Lung (tissue), 11 donors: ENCODE measurements at regions not wholly inside any gene's neighbourhood (a gene's known extent, or its start where the extent isn't known, plus 50 kb on each side); places are given as distances from the start of the nearest gene placed in this dataset.

Source experiments
- ATAC-seq: fragments of 200-7000 bp; cut with Tn5 transposase; one replicate; pipeline ENCODE4 v1.9.1; 2020; ENCODE audit warnings: moderate number of reproducible peaks; ENCODE audit not compliant: insufficient read depth, low FRiP score
- DNase-seq, 3 donors: peaks; one replicate each; pipeline ENCODE4 v3.0.0-alpha.2; 2013 to 2017
- H3K27ac ChIP-seq, 2 donors: one replicate each; pipeline ENCODE4 v1.5.1; 2013; ENCODE audit warnings: mild to moderate bottlenecking in 2 of 2, moderate library complexity in 2 of 2, control low read depth in 1 of 2, inconsistent platforms in 1 of 2, low read depth in 1 of 2, low read length in 1 of 2
- H3K27me3 ChIP-seq, 3 donors: one replicate each; pipeline ENCODE4 v1.5.1; 2013; ENCODE audit warnings: low read length in 2 of 3; ENCODE audit not compliant: control insufficient read depth in 3 of 3, insufficient read depth in 3 of 3
- H3K36me3 ChIP-seq, 4 donors: one replicate each; pipeline ENCODE4 v1.5.1; 2013; ENCODE audit warnings: low read length in 4 of 4, mild to moderate bottlenecking in 1 of 4, moderate library complexity in 1 of 4; ENCODE audit not compliant: control insufficient read depth in 4 of 4, insufficient read depth in 4 of 4
- H3K4me1 ChIP-seq, 5 donors: one replicate each; pipeline ENCODE4 v1.5.1; 2013; ENCODE audit warnings: low read length in 5 of 5, mild to moderate bottlenecking in 2 of 5, moderate library complexity in 1 of 5; ENCODE audit not compliant: control insufficient read depth in 5 of 5, insufficient read depth in 5 of 5
- H3K4me3 ChIP-seq: one replicate; pipeline ENCODE4 v1.5.1; 2013; ENCODE audit warnings: mild to moderate bottlenecking, control low read depth, moderate library complexity
- H3K9ac ChIP-seq, 2 donors: one replicate each; pipeline ENCODE4 v1.5.1; 2013; ENCODE audit warnings: low read length in 2 of 2, control low read depth in 1 of 2; ENCODE audit not compliant: insufficient read depth in 1 of 2
- H3K9me3 ChIP-seq, 4 donors: one replicate each; pipeline ENCODE4 v1.5.1; 2013; ENCODE audit warnings: low read length in 3 of 4, mild to moderate bottlenecking in 1 of 4, moderate library complexity in 1 of 4; ENCODE audit not compliant: control insufficient read depth in 4 of 4, insufficient read depth in 3 of 4
- WGBS, 2 donors: extraction: QIAGEN DNeasy Blood & Tissue Kit; methylation state at CpG; one replicate each; pipeline ENCODE4 v1.1.7; 2013; 5-methylcytosine and 5-hydroxymethylcytosine counted together
- TF ChIP-seq, protein P1 (sequence below): IDR thresholded peaks from 2 replicates; pipeline ENCODE4 v1.5.1; 2012; ENCODE audit warnings: mild to moderate bottlenecking; ENCODE audit errors: control extremely low read depth, extremely low read depth
- donor health status: control.
- donor health status: control.
- donor health status: Bipolar disorder and iron deficiency.
- donor health status: healthy.
- donor health status: DM: yes; HTN: yes; CAD: no.

GRCh38 chr5:3212869-3213268 lies 382.8 kb upstream of the IRX1 start:
- DNase-seq, result no peak
- ATAC-seq, result no peak
- Histone ChIP-seq H3K4me1 (no peaks in the 10 kb centered on the region), H3K27ac (no peak overlapping the region), H3K27me3 (no peaks in the 10 kb centered on the region), H3K4me3 (no peak overlapping the region), H3K9ac (no peak overlapping the region), H3K36me3 (no peaks in the 10 kb centered on the region), H3K9me3 (peaks cover 0 to 7% (median 0%) of the 10 kb centered on the region in 4 donors)
- 86 to 92% methylated on average over 15 of the region's 15 CpGs for WGBS, 2 donors
- TF ChIP-seq, protein P1, sequence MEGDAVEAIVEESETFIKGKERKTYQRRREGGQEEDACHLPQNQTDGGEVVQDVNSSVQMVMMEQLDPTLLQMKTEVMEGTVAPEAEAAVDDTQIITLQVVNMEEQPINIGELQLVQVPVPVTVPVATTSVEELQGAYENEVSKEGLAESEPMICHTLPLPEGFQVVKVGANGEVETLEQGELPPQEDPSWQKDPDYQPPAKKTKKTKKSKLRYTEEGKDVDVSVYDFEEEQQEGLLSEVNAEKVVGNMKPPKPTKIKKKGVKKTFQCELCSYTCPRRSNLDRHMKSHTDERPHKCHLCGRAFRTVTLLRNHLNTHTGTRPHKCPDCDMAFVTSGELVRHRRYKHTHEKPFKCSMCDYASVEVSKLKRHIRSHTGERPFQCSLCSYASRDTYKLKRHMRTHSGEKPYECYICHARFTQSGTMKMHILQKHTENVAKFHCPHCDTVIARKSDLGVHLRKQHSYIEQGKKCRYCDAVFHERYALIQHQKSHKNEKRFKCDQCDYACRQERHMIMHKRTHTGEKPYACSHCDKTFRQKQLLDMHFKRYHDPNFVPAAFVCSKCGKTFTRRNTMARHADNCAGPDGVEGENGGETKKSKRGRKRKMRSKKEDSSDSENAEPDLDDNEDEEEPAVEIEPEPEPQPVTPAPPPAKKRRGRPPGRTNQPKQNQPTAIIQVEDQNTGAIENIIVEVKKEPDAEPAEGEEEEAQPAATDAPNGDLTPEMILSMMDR, result no peak

DNA sequence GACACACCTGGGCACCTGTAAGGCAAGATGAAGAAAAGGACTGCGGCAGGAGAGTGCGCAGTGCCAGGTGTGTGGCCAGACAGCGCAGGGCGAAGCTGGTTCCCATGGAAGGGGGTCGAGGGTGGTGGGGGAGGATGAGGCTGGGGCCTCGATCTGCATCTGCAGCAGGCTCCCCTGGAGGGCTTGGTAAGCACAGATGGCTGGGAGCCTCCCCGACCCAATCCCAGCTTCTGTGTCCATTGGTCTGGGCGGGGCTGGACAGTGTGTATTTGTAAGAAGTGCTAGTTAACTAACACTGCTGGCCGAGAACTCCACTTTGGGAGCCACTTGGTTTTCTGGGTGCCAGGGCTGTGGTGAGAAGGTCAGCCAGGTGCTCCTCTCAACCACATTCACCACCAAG lies 385.1 kb upstream of the IRX1 start:
- Histone ChIP-seq H3K4me1 (no peaks in the 10 kb centered on the region), H3K36me3 (no peaks in the 10 kb centered on the region), H3K9me3 (peaks cover 0 to 10% (median 0%) of the 10 kb centered on the region in 4 donors), H3K27ac (no peak overlapping the region), H3K9ac (no peak overlapping the region), H3K27me3 (no peaks in the 10 kb centered on the region), H3K4me3 (no peak overlapping the region)
- DNase-seq (no peak), ATAC-seq (no peak)
- WGBS, 2 donors, result 82 to 85% methylated on average over 8 to 9 of the region's 9 CpGs
- TF ChIP-seq, protein P1, result no peak

GRCh38 chr5:3209918-3210317 lies 385.7 kb upstream of the IRX1 start:
- Histone ChIP-seq H3K27me3 (no peaks in the 10 kb centered on the region), H3K9me3 (peaks cover 0 to 13% (median 0%) of the 10 kb centered on the region in 4 donors), H3K4me3 (no peak overlapping the region), H3K27ac (no peak overlapping the region), H3K36me3 (no peaks in the 10 kb centered on the region), H3K9ac (no peak overlapping the region), H3K4me1 (no peaks in the 10 kb centered on the region)
- DNase-seq (no peak), ATAC-seq (no peak)
- 71 to 85% methylated on average over 5 of the region's 5 CpGs for WGBS, 2 donors
- TF ChIP-seq, protein P1, result no peak

GRCh38 chr5:3202570-3202969 lies 393.1 kb upstream of the IRX1 start:
- Histone ChIP-seq H3K4me1 (peaks cover 0 to 1% (median 0%) of the 10 kb centered on the region in 5 donors), H3K4me3 (no peak overlapping the region), H3K27ac (no peak overlapping the region), H3K27me3 (peaks cover 0 to 19% (median 16%) of the 10 kb centered on the region in 3 donors), H3K36me3 (no peaks in the 10 kb centered on the region), H3K9ac (no peak overlapping the region), H3K9me3 (peaks cover 0 to 16% (median 0%) of the 10 kb centered on the region in 4 donors)
- TF ChIP-seq, protein P1, result no peak
- no peak for ATAC-seq
- 90 to 94% methylated on average over 13 of the region's 13 CpGs for WGBS, 2 donors
- no peak for DNase-seq
